ENCODE measurements at regions not wholly inside any gene's neighbourhood (a gene's known extent, or its start where the extent isn't known, plus 50 kb on each side); places are given as distances from the start of the nearest gene placed in this dataset.

GRCh38 chr20:40803381-40803780 lies 114.3 kb upstream of the MAFB start:
- no peak overlapping the region for H3K27ac ChIP-seq (ENCODE audit: low read depth in 1 of 2, low read length in 2 of 2)
- no peaks in the 10 kb centered on the region for H3K36me3 ChIP-seq (ENCODE audit: control insufficient read depth in 4 of 4, insufficient read depth in 3 of 4, low read depth in 1 of 4, low read length in 3 of 4)
- WGBS = 91% methylated on average over 5 of the region's 5 CpGs
- DNase-seq (ENCODE audit: low spot score) = peak; percentile 5
- H3K27me3 ChIP-seq (ENCODE audit: control insufficient read depth in 4 of 4, insufficient read depth in 4 of 4, low read length in 3 of 4) = peaks cover 0 to 3% (median 0%) of the 10 kb centered on the region in 4 donors
- TF ChIP-seq RAD21 (IDR thresholded peaks at IDR 0.05) (no peak), ATF3 (IDR thresholded peaks at IDR 0.05) (no peak), HNF4G (IDR thresholded peaks at IDR 0.05) (no peak), FOXA1 (IDR thresholded peaks at IDR 0.05) (no peak), NR2F2 (IDR thresholded peaks at IDR 0.05) (no peak), JUND (IDR thresholded peaks at IDR 0.05) (no peak), GABPA (IDR thresholded peaks at IDR 0.05 in 1 of 2, conservative IDR thresholded peaks at IDR 0.05 in 1 of 2) (no peak), CTCF (IDR thresholded peaks at IDR 0.05; ENCODE audit: low read depth, low read length, missing input control) (no peak), RXRA (IDR thresholded peaks at IDR 0.05) (no peak), ZBTB33 (IDR thresholded peaks at IDR 0.05) (no peak), MAX (IDR thresholded peaks at IDR 0.05) (no peak), EGR1 (IDR thresholded peaks at IDR 0.05; ENCODE audit: low read depth in 2 of 2) (no peak)
- no peak overlapping the region for H3K9ac ChIP-seq (ENCODE audit: low read depth in 1 of 2, low read length in 2 of 2)
- no peaks in the 10 kb centered on the region for H3K9me3 ChIP-seq (ENCODE audit: control insufficient read depth in 4 of 4, low read length in 3 of 4)
- H3K4me3 ChIP-seq (ENCODE audit: low read depth in 1 of 3, low read length in 3 of 3) = no peak overlapping the region
- H3K4me1 ChIP-seq (ENCODE audit: control insufficient read depth in 4 of 4, insufficient read depth in 4 of 4, low read length in 3 of 4) = no peaks in the 10 kb centered on the region

GRCh38 chr20:40805592-40805991 lies 116.6 kb upstream of the MAFB start:
- H3K27me3 ChIP-seq (ENCODE audit: control insufficient read depth in 4 of 4, insufficient read depth in 4 of 4, low read length in 3 of 4) = peaks cover 0 to 3% (median 0%) of the 10 kb centered on the region in 4 donors
- H3K36me3 ChIP-seq (ENCODE audit: control insufficient read depth in 4 of 4, insufficient read depth in 3 of 4, low read depth in 1 of 4, low read length in 3 of 4) = no peaks in the 10 kb centered on the region
- no peak overlapping the region for H3K4me3 ChIP-seq (ENCODE audit: low read depth in 1 of 3, low read length in 3 of 3)
- H3K9me3 ChIP-seq (ENCODE audit: control insufficient read depth in 4 of 4, low read length in 3 of 4) = no peaks in the 10 kb centered on the region
- H3K9ac ChIP-seq (ENCODE audit: low read depth in 1 of 2, low read length in 2 of 2) = no peak overlapping the region
- no peak overlapping the region for H3K27ac ChIP-seq (ENCODE audit: low read depth in 1 of 2, low read length in 2 of 2)
- TF ChIP-seq NR2F2 (IDR thresholded peaks at IDR 0.05) (no peak), FOXA1 (IDR thresholded peaks at IDR 0.05) (no peak), MAX (IDR thresholded peaks at IDR 0.05) (no peak), RXRA (IDR thresholded peaks at IDR 0.05) (no peak), RAD21 (IDR thresholded peaks at IDR 0.05) (no peak), FOXA2 (IDR thresholded peaks at IDR 0.05) (no peak)
- no peaks in the 10 kb centered on the region for H3K4me1 ChIP-seq (ENCODE audit: control insufficient read depth in 4 of 4, insufficient read depth in 4 of 4, low read length in 3 of 4)
- 76% methylated on average over 3 of the region's 3 CpGs for WGBS
- DNase-seq (ENCODE audit: low spot score) = no peak
